Breast epithelium (tissue), 3 donors: ENCODE measurements at regions not wholly inside any gene's neighbourhood (a gene's known extent, or its start where the extent isn't known, plus 50 kb on each side); places are given as distances from the start of the nearest gene placed in this dataset.

Experiments
- POLR2A ChIP-seq: fragments of 450-650 bp; IDR thresholded peaks from one replicate; pipeline ENCODE4 v1.6.1; 2016; ENCODE audit warnings: antibody characterized with exemption, mild to moderate bottlenecking, moderate library complexity
- TF ChIP-seq, protein P1 (sequence below), 3 donors: fragments of 450-650 bp; IDR thresholded peaks; one replicate each; pipeline ENCODE4 v1.5.1; 2016 to 2017; ENCODE audit warnings: antibody characterized with exemption in 3 of 3, mild to moderate bottlenecking in 3 of 3, moderate library complexity in 3 of 3

DNA sequence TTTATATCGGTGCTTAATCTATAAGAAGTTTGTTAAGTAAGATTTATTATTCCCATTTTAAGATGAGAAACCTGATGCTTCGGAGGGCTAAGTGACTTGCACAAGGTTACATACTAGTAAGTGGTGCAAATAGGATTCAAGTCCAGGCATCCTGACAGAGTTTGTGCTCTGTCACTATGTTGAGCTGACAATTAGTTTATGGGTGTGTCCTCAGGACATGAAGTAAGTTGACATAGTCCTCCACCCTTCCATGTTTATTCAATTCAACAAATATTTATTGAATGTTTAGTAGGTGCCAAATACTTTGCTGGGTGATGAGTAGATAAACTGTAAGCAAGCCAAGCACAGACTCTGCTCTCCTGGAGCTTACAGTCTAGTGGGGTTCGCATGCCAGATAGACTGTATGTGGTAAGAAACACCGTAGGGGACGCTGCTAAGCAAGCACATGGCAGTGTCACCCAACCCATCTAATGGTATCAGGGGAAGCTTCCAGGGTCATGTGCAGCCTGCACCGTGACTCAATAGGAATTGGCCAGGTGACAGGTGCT lies 342.7 kb upstream of the SATB1 start:
- TF ChIP-seq, protein P1, sequence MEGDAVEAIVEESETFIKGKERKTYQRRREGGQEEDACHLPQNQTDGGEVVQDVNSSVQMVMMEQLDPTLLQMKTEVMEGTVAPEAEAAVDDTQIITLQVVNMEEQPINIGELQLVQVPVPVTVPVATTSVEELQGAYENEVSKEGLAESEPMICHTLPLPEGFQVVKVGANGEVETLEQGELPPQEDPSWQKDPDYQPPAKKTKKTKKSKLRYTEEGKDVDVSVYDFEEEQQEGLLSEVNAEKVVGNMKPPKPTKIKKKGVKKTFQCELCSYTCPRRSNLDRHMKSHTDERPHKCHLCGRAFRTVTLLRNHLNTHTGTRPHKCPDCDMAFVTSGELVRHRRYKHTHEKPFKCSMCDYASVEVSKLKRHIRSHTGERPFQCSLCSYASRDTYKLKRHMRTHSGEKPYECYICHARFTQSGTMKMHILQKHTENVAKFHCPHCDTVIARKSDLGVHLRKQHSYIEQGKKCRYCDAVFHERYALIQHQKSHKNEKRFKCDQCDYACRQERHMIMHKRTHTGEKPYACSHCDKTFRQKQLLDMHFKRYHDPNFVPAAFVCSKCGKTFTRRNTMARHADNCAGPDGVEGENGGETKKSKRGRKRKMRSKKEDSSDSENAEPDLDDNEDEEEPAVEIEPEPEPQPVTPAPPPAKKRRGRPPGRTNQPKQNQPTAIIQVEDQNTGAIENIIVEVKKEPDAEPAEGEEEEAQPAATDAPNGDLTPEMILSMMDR (IDR thresholded peaks at IDR 0.05): no peak
- no peak for TF ChIP-seq POLR2A
